NOMO-1 treated with DMSO at 0.1 percent for 48 hours (cell line): ENCODE measurements at regions not wholly inside any gene's neighbourhood (a gene's known extent, or its start where the extent isn't known, plus 50 kb on each side); places are given as distances from the start of the nearest gene placed in this dataset.
"Not testable (repeated sequence)": the region's sequence is repeated elsewhere in the genome, so short reads cannot be mapped to it uniquely, and the experiment has no call there.

ENCODE experiments used
- DNase-seq: peaks from one replicate; lab custom pipeline; 2025; ENCODE audit not compliant: unreplicated experiment; lab: John Stamatoyannopoulos, UW

- peak; percentile 27 for DNase-seq
Measured at GRCh38 chr14:38721822-38722431, 381.1 kb downstream of the SEC23A start.

GRCh38 chr14:38718519-38718918 lies 384.5 kb downstream of the SEC23A start:
- no peak for DNase-seq

- DNase-seq, result no peak
Measured at GRCh38 chr14:38716926-38717325, 386.1 kb downstream of the SEC23A start.

GRCh38 chr14:38710881-38711280 lies 392.2 kb downstream of the SEC23A start:
- peak; percentile 2 for DNase-seq

GRCh38 chr14:38710196-38710595 lies 392.8 kb downstream of the SEC23A start:
- DNase-seq, result no peak

GRCh38 chr14:38705220-38705619 lies 397.8 kb downstream of the SEC23A start:
- DNase-seq, result no peak

- DNase-seq, result no peak
Measured at GRCh38 chr14:38704220-38704619, 398.8 kb downstream of the SEC23A start.

- no peak for DNase-seq
Measured at GRCh38 chr14:38696925-38697324, 406.1 kb downstream of the SEC23A start.

- no peak for DNase-seq
Measured at GRCh38 chr14:38693423-38693822, 409.6 kb downstream of the SEC23A start.

- no peak for DNase-seq
Measured at GRCh38 chr14:38669027-38669426, 413.1 kb upstream of the CLEC14A start.

- no peak for DNase-seq
Measured at GRCh38 chr14:38663382-38663781, 407.5 kb upstream of the CLEC14A start.

- no peak for DNase-seq
Measured at GRCh38 chr14:38662781-38663180, 406.9 kb upstream of the CLEC14A start.

- DNase-seq, result no peak
Measured at GRCh38 chr14:38646391-38646790, 390.5 kb upstream of the CLEC14A start.

GRCh38 chr14:38634913-38635312 lies 379.0 kb upstream of the CLEC14A start:
- not testable (repeated sequence) for DNase-seq

- DNase-seq, result no peak
Measured at GRCh38 chr14:38629412-38629811, 373.5 kb upstream of the CLEC14A start.

- DNase-seq, result no peak
Measured at GRCh38 chr14:38627163-38627562, 371.3 kb upstream of the CLEC14A start.

- no peak for DNase-seq
Measured at GRCh38 chr14:38623661-38624060, 367.8 kb upstream of the CLEC14A start.

GRCh38 chr14:38618514-38618913 lies 362.6 kb upstream of the CLEC14A start:
- DNase-seq, result no peak

GRCh38 chr14:38616959-38617358 lies 361.1 kb upstream of the CLEC14A start:
- no peak for DNase-seq

- DNase-seq, result no peak
Measured at GRCh38 chr14:38611928-38612327, 356.0 kb upstream of the CLEC14A start.

- DNase-seq, result no peak
Measured at GRCh38 chr14:38608244-38608643, 352.4 kb upstream of the CLEC14A start.

- DNase-seq, result no peak
Measured at GRCh38 chr14:38605193-38606114, 349.6 kb upstream of the CLEC14A start.
